Lung (tissue), 11 donors: ENCODE measurements at regions not wholly inside any gene's neighbourhood (a gene's known extent, or its start where the extent isn't known, plus 50 kb on each side); places are given as distances from the start of the nearest gene placed in this dataset.

ENCODE experiments used
- ATAC-seq: fragments of 200-7000 bp; cut with Tn5 transposase; one replicate; pipeline ENCODE4 v1.9.1; 2020; ENCODE audit warnings: moderate number of reproducible peaks; ENCODE audit not compliant: insufficient read depth, low FRiP score
- DNase-seq, 3 donors: peaks; one replicate each; pipeline ENCODE4 v3.0.0-alpha.2; 2013 to 2017
- H3K27ac ChIP-seq, 2 donors: one replicate each; pipeline ENCODE4 v1.5.1; 2013; ENCODE audit warnings: mild to moderate bottlenecking in 2 of 2, moderate library complexity in 2 of 2, control low read depth in 1 of 2, inconsistent platforms in 1 of 2, low read depth in 1 of 2, low read length in 1 of 2
- H3K27me3 ChIP-seq, 3 donors: one replicate each; pipeline ENCODE4 v1.5.1; 2013; ENCODE audit warnings: low read length in 2 of 3; ENCODE audit not compliant: control insufficient read depth in 3 of 3, insufficient read depth in 3 of 3
- H3K36me3 ChIP-seq, 4 donors: one replicate each; pipeline ENCODE4 v1.5.1; 2013; ENCODE audit warnings: low read length in 4 of 4, mild to moderate bottlenecking in 1 of 4, moderate library complexity in 1 of 4; ENCODE audit not compliant: control insufficient read depth in 4 of 4, insufficient read depth in 4 of 4
- H3K4me1 ChIP-seq, 5 donors: one replicate each; pipeline ENCODE4 v1.5.1; 2013; ENCODE audit warnings: low read length in 5 of 5, mild to moderate bottlenecking in 2 of 5, moderate library complexity in 1 of 5; ENCODE audit not compliant: control insufficient read depth in 5 of 5, insufficient read depth in 5 of 5
- H3K4me3 ChIP-seq: one replicate; pipeline ENCODE4 v1.5.1; 2013; ENCODE audit warnings: mild to moderate bottlenecking, control low read depth, moderate library complexity
- H3K9ac ChIP-seq, 2 donors: one replicate each; pipeline ENCODE4 v1.5.1; 2013; ENCODE audit warnings: low read length in 2 of 2, control low read depth in 1 of 2; ENCODE audit not compliant: insufficient read depth in 1 of 2
- H3K9me3 ChIP-seq, 4 donors: one replicate each; pipeline ENCODE4 v1.5.1; 2013; ENCODE audit warnings: low read length in 3 of 4, mild to moderate bottlenecking in 1 of 4, moderate library complexity in 1 of 4; ENCODE audit not compliant: control insufficient read depth in 4 of 4, insufficient read depth in 3 of 4
- CTCF ChIP-seq: IDR thresholded peaks from 2 replicates; pipeline ENCODE4 v1.5.1; 2012; ENCODE audit warnings: mild to moderate bottlenecking; ENCODE audit errors: control extremely low read depth, extremely low read depth
- WGBS, 2 donors: extraction: QIAGEN DNeasy Blood & Tissue Kit; methylation state at CpG; one replicate each; pipeline ENCODE4 v1.1.7; 2013; 5-methylcytosine and 5-hydroxymethylcytosine counted together
- donor health status: control.
- donor health status: control.
- donor health status: Bipolar disorder and iron deficiency.
- donor health status: healthy.
- donor health status: DM: yes; HTN: yes; CAD: no.

- no peaks in the 10 kb centered on the region for H3K4me1 ChIP-seq
- H3K27me3 ChIP-seq: no peaks in the 10 kb centered on the region
- no peak overlapping the region for H3K9ac ChIP-seq
- TF ChIP-seq CTCF: no peak
- H3K4me3 ChIP-seq: no peak overlapping the region
- DNase-seq (peak in 2 of 3 donors; percentile 57 to 81), ATAC-seq (no peak)
- H3K27ac ChIP-seq: no peak overlapping the region
- no peaks in the 10 kb centered on the region for H3K36me3 ChIP-seq
- no peaks in the 10 kb centered on the region for H3K9me3 ChIP-seq
Observed at GRCh38 chr13:90116121-90116520, 1231.4 kb upstream of the MIR17HG start.

DNA sequence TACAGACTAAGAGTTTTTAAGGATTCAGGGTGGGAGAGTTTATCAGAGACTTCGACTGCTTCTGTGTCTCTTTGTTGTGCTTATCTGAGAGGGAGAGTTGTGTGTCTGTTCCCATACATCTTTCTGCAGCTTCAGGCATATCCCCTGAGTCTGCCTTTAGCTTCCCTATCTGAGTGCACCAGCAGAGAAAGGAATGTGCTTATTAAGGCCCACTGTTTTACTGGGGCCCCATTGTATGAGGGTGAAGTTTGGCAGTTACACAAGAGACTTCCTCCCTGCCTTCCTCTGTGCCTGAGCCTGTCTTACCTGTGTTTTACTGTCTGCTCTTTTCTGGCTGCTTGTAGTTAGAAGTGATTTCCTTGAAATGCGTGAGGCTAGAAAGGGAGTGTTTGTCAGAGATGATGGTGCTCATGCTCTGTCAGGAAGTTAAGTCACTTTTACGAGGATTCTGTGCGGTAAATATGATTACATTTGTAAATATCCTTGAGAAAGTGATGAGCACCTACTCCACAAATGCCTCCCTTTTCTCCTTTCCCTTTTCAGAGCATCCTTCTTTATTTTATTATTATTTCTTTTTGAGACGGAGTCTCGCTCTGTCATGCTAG lies 1228.9 kb upstream of the MIR17HG start:
- no peak for TF ChIP-seq CTCF
- H3K4me1 ChIP-seq: no peaks in the 10 kb centered on the region
- no peaks in the 10 kb centered on the region for H3K27me3 ChIP-seq
- no peaks in the 10 kb centered on the region for H3K36me3 ChIP-seq
- no peak overlapping the region for H3K27ac ChIP-seq
- H3K9me3 ChIP-seq: no peaks in the 10 kb centered on the region
- no peak for DNase-seq
- WGBS, 2 donors: 65 to 74% methylated on average over 6 of the region's 6 CpGs
- no peak overlapping the region for H3K4me3 ChIP-seq
- ATAC-seq: no peak
- no peak overlapping the region for H3K9ac ChIP-seq

- Histone ChIP-seq H3K27me3 (no peaks in the 10 kb centered on the region), H3K4me1 (no peaks in the 10 kb centered on the region), H3K36me3 (no peaks in the 10 kb centered on the region), H3K9ac (no peak overlapping the region), H3K9me3 (no peaks in the 10 kb centered on the region), H3K4me3 (no peak overlapping the region), H3K27ac (no peak overlapping the region)
- no peak for TF ChIP-seq CTCF
- ATAC-seq (no peak), DNase-seq (no peak)
- 82 to 84% methylated on average over 1 of the region's 1 CpG for WGBS, 2 donors
Observed at GRCh38 chr13:90120026-90120425, 1227.5 kb upstream of the MIR17HG start.

GRCh38 chr13:90121784-90122183 lies 1225.7 kb upstream of the MIR17HG start:
- no peak overlapping the region for H3K27ac ChIP-seq
- ATAC-seq: no peak
- no peaks in the 10 kb centered on the region for H3K27me3 ChIP-seq
- no peak for TF ChIP-seq CTCF
- no peaks in the 10 kb centered on the region for H3K36me3 ChIP-seq
- no peak overlapping the region for H3K9ac ChIP-seq
- WGBS, 2 donors: 86 to 91% methylated on average over 1 of the region's 1 CpG
- no peaks in the 10 kb centered on the region for H3K4me1 ChIP-seq
- no peak for DNase-seq
- no peak overlapping the region for H3K4me3 ChIP-seq
- H3K9me3 ChIP-seq: no peaks in the 10 kb centered on the region
